Rectal smooth muscle tissue (tissue), 1 donor: ENCODE measurements at regions not wholly inside any gene's neighbourhood (a gene's known extent, or its start where the extent isn't known, plus 50 kb on each side); places are given as distances from the start of the nearest gene placed in this dataset.

Experiments used
- H3K27ac ChIP-seq: one replicate; pipeline ENCODE4 v1.7.0; 2013; ENCODE audit warnings: low read depth, low read length, inconsistent platforms
- H3K27me3 ChIP-seq: one replicate; pipeline ENCODE4 v1.7.0; 2013; ENCODE audit warnings: low read length; ENCODE audit not compliant: control insufficient read depth, insufficient read depth
- H3K36me3 ChIP-seq: one replicate; pipeline ENCODE4 v1.7.0; 2013; ENCODE audit warnings: low read length; ENCODE audit not compliant: control insufficient read depth, insufficient read depth
- H3K4me1 ChIP-seq: one replicate; pipeline ENCODE4 v1.7.0; 2013; ENCODE audit warnings: low read length; ENCODE audit not compliant: control insufficient read depth, insufficient read depth
- H3K4me3 ChIP-seq: one replicate; pipeline ENCODE4 v1.7.0; 2013; ENCODE audit warnings: low read length
- H3K9ac ChIP-seq: one replicate; pipeline ENCODE4 v1.7.0; 2013; ENCODE audit warnings: low read length

DNA sequence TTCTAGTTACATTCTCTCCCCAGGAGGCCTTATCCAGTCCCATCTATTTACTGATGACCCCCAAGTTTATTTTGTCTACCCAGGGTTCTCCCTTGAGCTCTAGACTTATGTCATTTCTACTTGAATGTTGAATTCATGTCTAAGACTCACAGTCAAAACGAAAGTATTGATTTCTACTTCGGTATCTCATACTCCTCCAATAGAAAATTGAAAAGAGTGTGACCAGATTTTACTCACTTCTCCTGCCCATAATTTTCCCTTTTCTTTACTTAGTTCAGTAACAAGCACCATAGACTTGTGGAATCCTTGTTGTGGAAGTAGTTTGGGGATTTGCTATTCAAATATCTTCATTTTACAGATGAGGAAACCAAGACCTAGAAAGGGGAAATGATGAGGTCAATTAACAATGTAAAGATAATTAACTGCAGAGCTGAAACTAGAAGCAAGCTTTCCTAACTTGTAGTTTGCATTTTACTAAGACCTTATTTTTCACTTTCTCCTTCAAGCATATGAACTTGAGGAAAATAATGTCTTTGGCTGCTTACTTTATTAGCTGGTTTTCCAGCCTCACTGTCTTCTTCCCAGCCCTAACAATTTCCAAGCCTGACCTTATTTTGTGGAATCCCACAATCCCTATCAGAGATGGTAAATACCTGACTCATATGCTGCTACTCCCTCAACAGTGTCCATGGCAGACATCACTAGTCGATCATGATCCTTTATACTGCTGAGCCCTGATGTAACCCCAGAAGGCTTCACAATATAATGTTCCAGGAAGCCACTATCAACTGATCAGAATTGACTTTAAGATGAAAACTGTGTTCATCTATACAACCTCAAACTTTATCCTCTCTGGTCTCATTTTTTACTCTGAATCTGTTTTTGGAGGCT, 123.9 kb upstream of the AGBL1 start:
- Histone ChIP-seq H3K36me3 (no peaks in the 10 kb centered on the region), H3K27ac (no peak overlapping the region), H3K4me3 (no peak overlapping the region), H3K9ac (no peak overlapping the region), H3K4me1 (no peaks in the 10 kb centered on the region), H3K27me3 (no peaks in the 10 kb centered on the region)

GRCh38 chr15:85956532-85957275, 123.0 kb upstream of the AGBL1 start:
- H3K27ac ChIP-seq, result no peak overlapping the region
- no peaks in the 10 kb centered on the region for H3K36me3 ChIP-seq
- H3K4me3 ChIP-seq, result no peak overlapping the region
- no peaks in the 10 kb centered on the region for H3K27me3 ChIP-seq
- no peaks in the 10 kb centered on the region for H3K4me1 ChIP-seq
- H3K9ac ChIP-seq, result no peak overlapping the region

DNA sequence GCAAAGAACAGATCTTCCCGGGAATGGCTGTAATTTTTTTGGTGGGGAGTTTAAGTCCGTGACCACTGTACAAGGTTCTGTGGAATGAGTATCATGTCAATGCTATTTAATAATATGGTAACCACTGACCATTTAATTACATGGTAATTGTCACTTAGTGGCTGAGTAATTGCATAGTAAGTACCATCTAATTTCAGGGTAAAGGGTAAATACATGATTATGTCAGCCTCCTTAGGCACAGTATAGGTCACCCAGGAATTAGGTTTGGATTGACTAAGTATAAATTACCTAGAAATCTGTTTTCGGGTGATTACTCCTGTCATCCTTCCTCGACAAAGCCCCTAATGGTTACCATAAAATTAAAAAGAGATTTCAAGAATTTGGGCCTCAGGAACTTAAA, 120.1 kb upstream of the AGBL1 start:
- Histone ChIP-seq H3K4me1 (no peaks in the 10 kb centered on the region), H3K27ac (no peak overlapping the region), H3K9ac (no peak overlapping the region), H3K36me3 (no peaks in the 10 kb centered on the region), H3K4me3 (no peak overlapping the region), H3K27me3 (no peaks in the 10 kb centered on the region)

DNA sequence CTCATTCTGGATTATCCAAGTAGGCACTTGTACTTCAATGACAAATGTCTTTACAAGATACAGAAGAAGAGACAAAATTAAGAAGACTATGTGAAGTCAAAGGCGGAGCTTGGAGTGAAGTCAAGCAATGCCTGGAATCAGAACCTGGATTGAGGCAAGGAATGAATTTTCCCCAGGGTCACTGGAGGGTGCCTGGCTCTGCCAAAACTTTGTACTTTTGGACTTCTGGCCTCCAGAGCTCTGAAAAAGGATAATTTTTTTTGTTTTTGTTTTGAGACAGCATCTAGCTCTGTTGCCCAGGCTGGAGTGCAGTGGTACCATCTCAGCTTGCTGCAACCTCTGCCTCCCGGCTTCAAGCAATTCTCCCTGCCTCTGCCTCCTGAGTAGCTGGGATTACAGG, 119.3 kb upstream of the AGBL1 start:
- H3K4me3 ChIP-seq, result no peak overlapping the region
- H3K4me1 ChIP-seq, result no peaks in the 10 kb centered on the region
- no peak overlapping the region for H3K9ac ChIP-seq
- no peak overlapping the region for H3K27ac ChIP-seq
- no peaks in the 10 kb centered on the region for H3K27me3 ChIP-seq
- no peaks in the 10 kb centered on the region for H3K36me3 ChIP-seq

DNA sequence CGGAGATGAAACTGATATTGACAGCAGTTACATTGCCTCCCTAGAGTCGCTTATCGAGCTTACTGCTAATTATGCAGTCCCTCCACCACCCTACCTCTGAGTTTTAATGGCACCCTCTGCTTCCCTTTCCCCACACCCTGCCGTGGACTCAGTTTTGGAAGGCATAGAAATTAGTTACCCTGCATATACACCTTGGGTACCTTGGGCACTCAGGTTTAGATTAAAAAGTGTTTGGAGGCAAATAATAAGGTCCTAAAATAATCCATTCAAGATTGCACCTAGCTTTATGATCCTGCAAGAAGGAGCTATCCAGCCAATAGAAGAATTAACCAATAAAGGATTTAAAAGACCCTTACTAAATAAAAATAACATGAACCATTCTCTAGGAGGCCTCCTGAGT, 117.8 kb upstream of the AGBL1 start:
- no peaks in the 10 kb centered on the region for H3K27me3 ChIP-seq
- no peak overlapping the region for H3K4me3 ChIP-seq
- no peak overlapping the region for H3K27ac ChIP-seq
- no peak overlapping the region for H3K9ac ChIP-seq
- no peaks in the 10 kb centered on the region for H3K4me1 ChIP-seq
- no peaks in the 10 kb centered on the region for H3K36me3 ChIP-seq

GRCh38 chr15:85963262-85963760, 116.4 kb upstream of the AGBL1 start:
- Histone ChIP-seq H3K9ac (no peak overlapping the region), H3K27ac (no peak overlapping the region), H3K4me3 (no peak overlapping the region), H3K4me1 (no peaks in the 10 kb centered on the region), H3K36me3 (no peaks in the 10 kb centered on the region), H3K27me3 (no peaks in the 10 kb centered on the region)

- no peaks in the 10 kb centered on the region for H3K27me3 ChIP-seq
- H3K4me3 ChIP-seq, result no peak overlapping the region
- no peak overlapping the region for H3K27ac ChIP-seq
- H3K4me1 ChIP-seq, result no peaks in the 10 kb centered on the region
- no peaks in the 10 kb centered on the region for H3K36me3 ChIP-seq
- no peak overlapping the region for H3K9ac ChIP-seq
Observed at GRCh38 chr15:85964471-85964870, 115.2 kb upstream of the AGBL1 start.

DNA sequence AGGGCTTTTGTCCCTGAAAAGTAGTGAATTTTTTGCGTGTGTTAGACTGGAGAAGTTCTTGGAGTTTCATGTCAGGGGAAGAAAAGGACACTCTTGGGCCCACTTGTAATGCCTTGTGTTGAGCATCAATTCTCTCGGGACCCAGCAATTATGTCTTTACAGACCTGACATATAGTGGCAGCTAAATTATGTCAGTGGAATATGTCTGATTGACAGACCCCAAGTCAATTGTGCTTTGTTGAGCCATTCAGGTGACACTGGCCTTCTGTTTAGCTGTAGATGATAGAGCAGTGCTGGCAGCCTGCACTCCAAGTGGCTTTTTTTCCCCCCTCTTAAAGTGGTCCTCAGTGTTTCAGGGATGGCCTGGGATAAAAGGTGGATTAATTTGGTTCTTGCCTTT, 112.1 kb upstream of the AGBL1 start:
- no peak overlapping the region for H3K9ac ChIP-seq
- no peak overlapping the region for H3K27ac ChIP-seq
- no peaks in the 10 kb centered on the region for H3K36me3 ChIP-seq
- no peaks in the 10 kb centered on the region for H3K27me3 ChIP-seq
- no peaks in the 10 kb centered on the region for H3K4me1 ChIP-seq
- no peak overlapping the region for H3K4me3 ChIP-seq

DNA sequence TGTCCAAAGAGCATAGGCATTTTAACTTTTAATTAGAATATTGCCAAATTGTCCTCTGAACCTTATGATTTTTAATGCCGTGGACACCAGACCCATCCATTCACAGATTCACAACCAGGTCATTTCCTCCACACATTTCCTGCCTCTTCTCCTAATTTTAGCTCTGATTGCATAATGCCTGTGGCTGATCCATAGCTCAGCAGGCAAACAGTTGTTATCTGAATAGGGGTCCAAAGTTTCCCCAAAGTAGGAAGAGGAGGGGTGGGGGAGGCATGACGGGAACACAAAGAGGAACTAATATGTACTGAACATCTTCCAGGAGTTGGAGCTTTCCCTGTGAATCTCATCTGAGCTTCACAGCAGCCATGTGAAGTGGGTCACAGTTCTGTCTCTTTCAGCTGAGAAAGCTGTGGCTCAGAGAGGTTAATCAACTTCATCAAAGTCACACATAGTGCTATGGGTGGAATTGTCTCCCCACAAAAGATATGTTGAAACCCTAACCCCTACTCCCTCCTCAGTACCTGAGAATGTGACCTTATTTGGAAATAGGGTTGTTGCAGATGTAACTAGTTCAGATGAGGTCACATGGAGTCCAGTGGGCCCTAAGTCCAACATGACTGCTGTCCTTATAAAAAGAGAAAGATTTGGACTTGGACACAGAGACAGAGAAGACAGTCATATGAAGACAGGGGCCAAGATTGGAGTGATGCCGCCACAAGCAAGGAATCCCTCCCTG, 106.7 kb upstream of the AGBL1 start:
- no peaks in the 10 kb centered on the region for H3K36me3 ChIP-seq
- H3K9ac ChIP-seq, result no peak overlapping the region
- no peaks in the 10 kb centered on the region for H3K27me3 ChIP-seq
- H3K4me3 ChIP-seq, result no peak overlapping the region
- no peak overlapping the region for H3K27ac ChIP-seq
- H3K4me1 ChIP-seq, result no peaks in the 10 kb centered on the region

DNA sequence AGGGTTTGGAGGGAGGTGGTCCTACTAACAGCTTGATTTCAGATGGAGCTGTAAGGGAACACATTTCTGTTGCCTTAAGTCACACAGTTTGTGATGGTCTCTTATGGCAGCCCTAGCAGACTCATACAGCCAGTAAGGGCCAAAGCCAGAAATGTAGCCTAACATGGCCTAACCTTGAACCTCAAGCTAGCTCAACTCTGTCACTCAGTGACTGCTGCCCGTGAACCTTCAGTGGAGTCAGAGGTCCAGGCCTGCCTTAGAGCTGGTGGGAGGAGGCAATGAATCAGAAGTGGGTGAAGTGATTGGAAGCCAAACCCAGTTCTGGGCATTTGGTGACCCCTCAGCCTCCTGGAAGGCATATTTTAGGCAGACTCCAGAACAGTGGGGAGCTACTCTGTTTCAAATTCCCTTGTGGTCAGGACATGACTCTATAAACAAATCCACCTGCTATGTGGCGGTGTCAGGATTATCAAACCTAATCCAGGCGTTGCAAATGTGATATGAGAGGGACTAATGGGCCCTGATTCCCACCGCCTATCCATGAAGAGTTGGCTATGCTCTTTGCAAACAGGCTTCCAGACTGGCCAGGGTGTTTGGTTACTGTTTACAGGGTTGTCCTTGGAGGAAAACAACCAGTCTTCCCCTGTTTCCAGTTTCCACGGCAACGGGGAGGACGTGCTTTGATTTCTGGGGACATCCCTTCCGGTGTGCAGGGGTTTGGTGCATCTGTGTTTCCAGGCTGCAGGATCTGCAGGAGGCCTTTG, 105.9 kb upstream of the AGBL1 start:
- Histone ChIP-seq H3K9ac (no peak overlapping the region), H3K4me1 (no peaks in the 10 kb centered on the region), H3K36me3 (no peaks in the 10 kb centered on the region), H3K27me3 (no peaks in the 10 kb centered on the region), H3K27ac (no peak overlapping the region), H3K4me3 (no peak overlapping the region)

- no peaks in the 10 kb centered on the region for H3K36me3 ChIP-seq
- H3K9ac ChIP-seq, result no peak overlapping the region
- H3K27me3 ChIP-seq, result no peaks in the 10 kb centered on the region
- no peaks in the 10 kb centered on the region for H3K4me1 ChIP-seq
- H3K27ac ChIP-seq, result no peak overlapping the region
- H3K4me3 ChIP-seq, result no peak overlapping the region
Observed at GRCh38 chr15:85974348-85974705, 105.3 kb upstream of the AGBL1 start.

DNA sequence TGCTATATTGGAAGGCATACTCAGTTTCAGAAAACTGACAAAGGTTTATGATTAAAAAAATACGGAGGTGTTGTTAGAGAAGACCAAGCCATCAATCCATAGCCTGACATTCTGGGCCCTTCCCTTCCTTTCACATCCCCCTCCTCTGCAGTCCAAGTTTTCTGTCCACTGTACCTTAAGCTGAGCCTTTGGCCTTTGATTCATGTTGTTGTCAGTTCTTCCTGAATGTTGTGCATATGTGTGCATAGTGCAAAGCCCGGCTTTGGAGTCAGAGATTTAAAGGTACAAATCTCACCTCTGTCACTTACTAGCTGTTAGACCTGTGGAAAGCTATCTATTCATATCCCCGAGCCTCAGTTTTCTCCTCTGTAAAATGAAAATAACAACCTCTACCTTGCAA, 104.9 kb upstream of the AGBL1 start:
- Histone ChIP-seq H3K27ac (no peak overlapping the region), H3K27me3 (no peaks in the 10 kb centered on the region), H3K4me3 (no peak overlapping the region), H3K36me3 (no peaks in the 10 kb centered on the region), H3K4me1 (no peaks in the 10 kb centered on the region), H3K9ac (no peak overlapping the region)
